Tibial artery (tissue), 4 donors: ENCODE measurements at regions not wholly inside any gene's neighbourhood (a gene's known extent, or its start where the extent isn't known, plus 50 kb on each side); places are given as distances from the start of the nearest gene placed in this dataset.

Experiments used
- DNase-seq, 2 donors: peaks; one replicate each; pipeline ENCODE4 v3.0.0-alpha.2; 2019
- H3K27ac ChIP-seq, 2 donors: fragments of 200-600 bp; sonication (generic) in 1 of 2; 1 replicate in 1 of 2; 2 replicates in 1 of 2; pipeline ENCODE4 v1.5.1; 2018 to 2019; ENCODE audit warnings: mild to moderate bottlenecking in 1 of 2
- H3K27me3 ChIP-seq, 2 donors: fragments of 200-600 bp; sonication (generic) in 1 of 2; one replicate each; pipeline versions ENCODE4 v1.5.1 to v1.6.0; 2016 to 2019
- H3K36me3 ChIP-seq, 3 donors: fragments of 200-600 bp; sonication (generic) in 2 of 3; one replicate each; pipeline ENCODE4 v1.5.1; 2016 to 2019; ENCODE audit warnings: mild to moderate bottlenecking in 2 of 3
- H3K4me1 ChIP-seq, 4 donors: fragments of 200-600 bp; sonication (generic) in 2 of 4; 1 replicate in 3 of 4; 2 replicates in 1 of 4; pipeline ENCODE4 v1.5.1; 2016 to 2019
- H3K4me3 ChIP-seq, 2 donors: fragments of 200-600 bp; sonication (generic) in 1 of 2; 1 replicate in 1 of 2; 2 replicates in 1 of 2; pipeline ENCODE4 v1.5.1; 2018 to 2019; ENCODE audit warnings: mild to moderate bottlenecking in 2 of 2
- H3K9me3 ChIP-seq, 3 donors: fragments of 200-600 bp; sonication (generic) in 1 of 3; one replicate each; pipeline ENCODE4 v1.5.1; 2016 to 2019
- intact Hi-C: fragments of 100-400 bp; cut with DNase I; formaldehyde crosslinking; loops from one replicate; pipeline ENCODE4 v1.15.0; 2023; ENCODE audit warnings: low total_unique reads
- TF ChIP-seq, protein P1 (sequence below), 2 experiments: fragments of 200-600 bp in 1 of 2; fragments of 450-650 bp in 1 of 2; IDR thresholded peaks; one replicate each; pipeline ENCODE4 v1.5.1; 2017 to 2019; ENCODE audit warnings: antibody characterized with exemption in 2 of 2, mild to moderate bottlenecking in 1 of 2, moderate library complexity in 1 of 2

DNA sequence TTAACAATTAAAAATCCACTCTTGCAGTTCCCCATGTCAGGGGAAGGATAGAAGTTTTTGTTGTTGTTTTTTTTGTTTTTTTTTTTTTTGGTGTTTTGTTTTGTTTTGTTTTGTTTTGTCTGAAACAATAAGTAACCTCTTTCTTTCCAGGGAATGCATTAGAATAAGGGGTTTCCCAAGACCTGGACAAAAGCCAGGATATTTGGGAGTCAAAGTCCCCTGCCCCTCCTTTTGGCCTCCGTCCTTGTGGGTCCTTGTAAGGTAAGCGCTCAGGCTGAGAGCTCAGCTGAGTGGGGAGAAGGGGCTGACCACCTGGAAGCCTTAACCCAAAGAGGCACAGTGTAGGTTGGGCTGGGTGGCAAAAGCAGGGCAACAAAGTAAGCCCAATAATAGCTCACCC, 515.4 kb downstream of the SOX6 start:
- Histone ChIP-seq H3K27ac (no peak overlapping the region), H3K4me3 (no peak overlapping the region), H3K4me1 (peaks cover 0 to 3% (median 0%) of the 10 kb centered on the region in 4 donors), H3K9me3 (no peaks in the 10 kb centered on the region), H3K27me3 (no peaks in the 10 kb centered on the region), H3K36me3 (no peaks in the 10 kb centered on the region)
- intact Hi-C loops = no loop called here
- no peak for DNase-seq
- TF ChIP-seq, protein P1, sequence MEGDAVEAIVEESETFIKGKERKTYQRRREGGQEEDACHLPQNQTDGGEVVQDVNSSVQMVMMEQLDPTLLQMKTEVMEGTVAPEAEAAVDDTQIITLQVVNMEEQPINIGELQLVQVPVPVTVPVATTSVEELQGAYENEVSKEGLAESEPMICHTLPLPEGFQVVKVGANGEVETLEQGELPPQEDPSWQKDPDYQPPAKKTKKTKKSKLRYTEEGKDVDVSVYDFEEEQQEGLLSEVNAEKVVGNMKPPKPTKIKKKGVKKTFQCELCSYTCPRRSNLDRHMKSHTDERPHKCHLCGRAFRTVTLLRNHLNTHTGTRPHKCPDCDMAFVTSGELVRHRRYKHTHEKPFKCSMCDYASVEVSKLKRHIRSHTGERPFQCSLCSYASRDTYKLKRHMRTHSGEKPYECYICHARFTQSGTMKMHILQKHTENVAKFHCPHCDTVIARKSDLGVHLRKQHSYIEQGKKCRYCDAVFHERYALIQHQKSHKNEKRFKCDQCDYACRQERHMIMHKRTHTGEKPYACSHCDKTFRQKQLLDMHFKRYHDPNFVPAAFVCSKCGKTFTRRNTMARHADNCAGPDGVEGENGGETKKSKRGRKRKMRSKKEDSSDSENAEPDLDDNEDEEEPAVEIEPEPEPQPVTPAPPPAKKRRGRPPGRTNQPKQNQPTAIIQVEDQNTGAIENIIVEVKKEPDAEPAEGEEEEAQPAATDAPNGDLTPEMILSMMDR (IDR thresholded peaks at IDR 0.05) = no peak

DNA sequence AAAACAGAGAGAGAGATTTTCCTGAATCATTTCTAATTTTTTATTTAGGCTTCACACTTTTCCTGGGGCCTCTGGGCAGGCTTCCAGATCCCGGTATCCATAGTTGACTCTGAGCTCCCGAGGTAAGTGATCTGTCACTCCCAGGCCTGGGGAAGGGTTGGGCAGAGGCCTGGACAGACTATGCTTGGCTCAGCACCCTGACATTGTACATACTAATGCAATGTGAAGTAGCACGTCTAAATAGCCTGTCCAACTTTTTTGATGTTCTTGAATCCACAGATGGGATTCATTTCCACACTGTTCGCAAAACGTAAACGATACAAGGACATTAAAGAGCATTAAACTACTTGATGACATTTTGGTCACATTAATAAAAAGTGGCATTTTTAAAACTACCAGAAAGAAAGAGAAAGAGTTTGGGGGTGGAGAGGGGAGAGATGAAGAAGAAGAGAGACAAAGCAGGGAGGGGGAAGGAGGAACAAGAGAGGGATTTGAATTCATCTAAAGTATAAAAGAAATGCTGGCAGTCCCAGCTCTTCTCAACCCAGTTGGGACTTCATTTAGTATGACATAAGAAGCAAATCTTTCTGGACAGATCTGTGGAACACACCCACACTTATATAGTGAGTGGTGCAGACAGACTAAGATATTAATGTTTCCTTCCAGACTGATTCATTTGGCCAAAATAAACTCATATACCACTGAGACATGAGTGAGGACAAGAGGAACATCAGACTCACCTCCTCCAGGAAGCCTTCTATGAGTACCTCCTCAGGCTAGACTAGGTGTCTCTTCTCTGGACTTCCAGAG, 514.2 kb downstream of the SOX6 start:
- Histone ChIP-seq H3K36me3 (no peaks in the 10 kb centered on the region), H3K4me1 (peaks cover 0 to 3% (median 0%) of the 10 kb centered on the region in 4 donors), H3K9me3 (no peaks in the 10 kb centered on the region), H3K27ac (no peak overlapping the region), H3K4me3 (no peak overlapping the region), H3K27me3 (no peaks in the 10 kb centered on the region)
- DNase-seq = no peak
- TF ChIP-seq, protein P1 (IDR thresholded peaks at IDR 0.05) = no peak
- intact Hi-C loops = no loop called here

DNA sequence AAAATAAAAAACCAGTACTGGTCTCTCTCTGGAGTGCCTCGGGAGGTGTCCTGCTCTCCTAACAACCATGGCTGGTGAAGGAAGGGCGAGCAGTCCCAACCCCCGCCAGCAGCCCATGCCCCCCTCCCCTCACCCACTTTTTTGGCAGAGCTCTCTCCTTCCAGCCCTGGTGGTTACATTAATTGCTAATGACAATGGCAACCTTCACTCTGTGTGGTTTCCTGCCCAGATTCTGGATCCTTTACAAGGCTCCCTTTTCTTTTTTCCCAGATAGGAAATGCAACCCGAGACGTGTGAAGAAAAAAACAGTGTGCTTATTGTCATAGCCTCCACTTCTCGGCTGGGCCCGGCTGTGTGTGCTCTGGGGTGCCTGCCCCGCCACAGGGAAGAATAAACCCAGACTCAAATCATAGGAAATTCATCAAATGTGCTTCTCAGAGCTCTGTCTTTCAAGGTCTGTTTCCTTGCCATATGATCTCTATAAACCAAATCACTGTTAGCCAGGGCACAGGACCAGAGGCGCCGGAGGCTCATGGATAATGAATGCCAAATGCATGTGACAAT, 513.0 kb downstream of the SOX6 start:
- H3K36me3 ChIP-seq = no peaks in the 10 kb centered on the region
- no peak overlapping the region for H3K4me3 ChIP-seq
- DNase-seq = no peak
- H3K9me3 ChIP-seq = no peaks in the 10 kb centered on the region
- intact Hi-C loops = no loop called here
- H3K27me3 ChIP-seq = no peaks in the 10 kb centered on the region
- H3K27ac ChIP-seq = no peak overlapping the region
- H3K4me1 ChIP-seq = peaks cover 0 to 3% (median 0%) of the 10 kb centered on the region in 4 donors
- TF ChIP-seq, protein P1 (IDR thresholded peaks at IDR 0.05) = no peak

DNA sequence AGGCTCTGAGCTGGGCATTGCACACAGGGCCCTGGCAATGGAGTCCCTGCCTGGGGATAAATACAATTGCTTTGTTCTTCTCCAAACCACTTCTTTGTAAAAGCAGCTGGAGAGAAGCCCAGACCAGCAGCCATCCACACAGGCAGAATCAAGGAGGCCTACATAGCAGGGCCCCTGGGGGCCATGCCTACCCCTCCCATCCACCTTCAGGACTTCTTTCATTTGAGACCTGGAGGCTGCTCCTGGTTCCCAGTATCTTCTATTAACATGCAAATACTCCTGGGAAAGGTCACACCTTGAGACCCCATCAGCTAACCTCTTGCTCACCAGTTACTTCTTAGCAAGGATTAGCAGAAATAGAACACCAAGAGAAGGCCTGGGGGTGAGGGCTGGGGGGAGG, 511.1 kb downstream of the SOX6 start:
- TF ChIP-seq, protein P1 (IDR thresholded peaks at IDR 0.05) = no peak
- Histone ChIP-seq H3K4me1 (peaks cover 0 to 9% (median 0%) of the 10 kb centered on the region in 4 donors), H3K27ac (no peak overlapping the region), H3K9me3 (no peaks in the 10 kb centered on the region), H3K36me3 (no peaks in the 10 kb centered on the region), H3K27me3 (no peaks in the 10 kb centered on the region), H3K4me3 (no peak overlapping the region)
- intact Hi-C loops = no loop called here
- no peak for DNase-seq

DNA sequence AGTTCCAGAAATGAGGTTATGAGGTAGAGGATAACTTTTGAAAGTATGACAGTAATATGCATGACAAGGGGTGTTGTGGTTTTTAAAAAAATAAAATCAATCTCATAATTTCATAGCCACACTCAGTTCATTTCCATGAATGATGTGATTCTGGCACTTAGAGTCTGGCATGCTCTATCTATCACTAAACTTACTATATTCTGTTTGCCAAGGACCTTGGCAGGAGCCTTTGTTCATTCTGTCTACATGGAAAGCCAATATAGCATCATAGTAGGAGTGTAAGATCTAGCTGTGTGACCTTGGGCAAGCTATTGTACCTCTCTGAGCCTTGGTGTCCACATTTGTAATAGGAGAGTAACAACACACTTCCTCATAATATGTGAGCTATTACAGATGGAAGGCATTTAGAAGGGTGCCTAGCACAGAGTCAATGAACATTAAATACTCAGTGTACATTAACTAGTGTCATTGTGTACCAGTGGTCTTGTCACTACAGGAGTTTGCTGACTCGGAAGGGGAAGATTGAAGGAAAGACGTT, 507.6 kb downstream of the SOX6 start:
- Histone ChIP-seq H3K27ac (no peak overlapping the region), H3K36me3 (no peaks in the 10 kb centered on the region), H3K4me1 (peaks cover 0 to 21% (median 8%) of the 10 kb centered on the region in 4 donors), H3K4me3 (no peak overlapping the region), H3K27me3 (no peaks in the 10 kb centered on the region), H3K9me3 (no peaks in the 10 kb centered on the region)
- TF ChIP-seq, protein P1 (IDR thresholded peaks at IDR 0.05) = no peak
- intact Hi-C loops = no loop called here
- DNase-seq = no peak
